ENCODE measurements at regions not wholly inside any gene's neighbourhood (a gene's known extent, or its start where the extent isn't known, plus 50 kb on each side); places are given as distances from the start of the nearest gene placed in this dataset.

- no peak overlapping the region for H3K9ac ChIP-seq (ENCODE audit: low read length)
- ChIA-PET POLR2A (no interaction called here), CTCF (no interaction called here), RAD21 (ENCODE audit: low non-redundant PET in 1 of 2, low total read pairs in 2 of 2, uncharacterized antibody in 2 of 2, unreplicated experiment in 2 of 2) (no interaction called here)
- H3K4me3 ChIP-seq (replicated peaks in 1 of 2; ENCODE audit: low read depth in 1 of 2, low read length in 2 of 2), result no peak overlapping the region
- no peaks in the 10 kb centered on the region for H3K27me3 ChIP-seq (ENCODE audit: insufficient read depth, low read length)
- H3K79me2 ChIP-seq (ENCODE audit: insufficient read depth, low read length), result no peaks in the 10 kb centered on the region
- no peak overlapping the region for H3K4me2 ChIP-seq (ENCODE audit: low read length)
- H3K36me3 ChIP-seq (ENCODE audit: control insufficient read depth in 1 of 2, insufficient read depth in 2 of 2, low read length in 2 of 2), result no peaks in the 10 kb centered on the region; a peak in 1 of 4 replicates
- no peak for TF ChIP-seq SP1 (IDR thresholded peaks at IDR 0.05; ENCODE audit: low read depth)
- BruUV-seq (replicated peaks), result no TSS peak
- peaks cover 0 to 2% of the 10 kb centered on the region in 2 experiments; a peak in 2 of 4 replicates for H3K9me3 ChIP-seq (ENCODE audit: control insufficient read depth in 1 of 2, insufficient read depth in 1 of 2, low read depth in 1 of 2, low read length in 2 of 2)
- no peak overlapping the region for H3K27ac ChIP-seq (ENCODE audit: low read depth, low read length)
- no peak overlapping the region for H2AFZ ChIP-seq (ENCODE audit: low read depth, low read length, poor library complexity, severe bottlenecking)
- H3K9me2 ChIP-seq (ENCODE audit: insufficient read depth), result no peaks in the 10 kb centered on the region
- no peaks in the 10 kb centered on the region for H3K4me1 ChIP-seq (ENCODE audit: control insufficient read depth in 1 of 2, insufficient read depth in 2 of 2, low read length in 2 of 2)
- H4K20me1 ChIP-seq (ENCODE audit: insufficient read depth), result no peaks in the 10 kb centered on the region
- ATAC-seq (no peak), DNase-seq (ENCODE audit: low read depth, low spot score) (no peak)
- intact Hi-C loops (cut with micrococcal nuclease), result no loop called here
These were observed 74.2 kb upstream of the L3MBTL4 start for GRCh38 chr18:6488956-6489355.

GRCh38 chr18:6489977-6490376, 75.3 kb upstream of the L3MBTL4 start:
- TF ChIP-seq ZFX (IDR thresholded peaks at IDR 0.05) (no peak), CTCF (IDR thresholded peaks at IDR 0.05 in 2 of 3, conservative IDR thresholded peaks at IDR 0.05 in 1 of 3; ENCODE audit: borderline replicate concordance in 1 of 3, insufficient read depth in 1 of 3, low read depth in 2 of 3, low read length in 2 of 3) (no peak), JUND (IDR thresholded peaks at IDR 0.05) (no peak), ZNF274 (IDR thresholded peaks at IDR 0.05; ENCODE audit: low read depth, low read length) (no peak), EGR1 (IDR thresholded peaks at IDR 0.05; ENCODE audit: low read depth) (no peak), EZH2 (IDR thresholded peaks at IDR 0.05) (no peak), ATF3 (IDR thresholded peaks at IDR 0.05) (no peak), ELF1 (IDR thresholded peaks at IDR 0.05; ENCODE audit: borderline replicate concordance, low read depth) (no peak), CEBPB (IDR thresholded peaks at IDR 0.05; ENCODE audit: low read depth) (no peak), REST (IDR thresholded peaks at IDR 0.05; ENCODE audit: low read depth) (no peak), ZBTB33 (IDR thresholded peaks at IDR 0.05; ENCODE audit: extremely low read depth, insufficient replicate concordance, low read length) (no peak), SP1 (IDR thresholded peaks at IDR 0.05; ENCODE audit: low read depth) (no peak), TCF7L2 (IDR thresholded peaks at IDR 0.05; ENCODE audit: borderline replicate concordance, extremely low read depth, insufficient read depth, insufficient read length) (no peak), FOSL1 (IDR thresholded peaks at IDR 0.05; ENCODE audit: low read depth) (no peak)
- intact Hi-C loops (cut with micrococcal nuclease), result no loop called here
- no peaks in the 10 kb centered on the region for H3K9me2 ChIP-seq (ENCODE audit: insufficient read depth)
- CTCF ChIA-PET, result no interaction called here
- RAD21 ChIA-PET (ENCODE audit: low non-redundant PET in 1 of 2, low total read pairs in 2 of 2, uncharacterized antibody in 2 of 2, unreplicated experiment in 2 of 2), result no interaction called here
- H3K9ac ChIP-seq (ENCODE audit: low read length), result no peak overlapping the region
- H2AFZ ChIP-seq (ENCODE audit: low read depth, low read length, poor library complexity, severe bottlenecking), result no peak overlapping the region
- H3K27ac ChIP-seq (ENCODE audit: low read depth, low read length), result no peak overlapping the region
- H3K36me3 ChIP-seq (ENCODE audit: control insufficient read depth in 1 of 2, insufficient read depth in 2 of 2, low read length in 2 of 2), result no peaks in the 10 kb centered on the region; a peak in 1 of 4 replicates
- peaks cover 0 to 2% of the 10 kb centered on the region in 2 experiments; a peak in 2 of 4 replicates for H3K9me3 ChIP-seq (ENCODE audit: control insufficient read depth in 1 of 2, insufficient read depth in 1 of 2, low read depth in 1 of 2, low read length in 2 of 2)
- no peaks in the 10 kb centered on the region for H3K27me3 ChIP-seq (ENCODE audit: insufficient read depth, low read length)
- no peak for ATAC-seq
- no peak overlapping the region for H3K4me3 ChIP-seq (replicated peaks in 1 of 2; ENCODE audit: low read depth in 1 of 2, low read length in 2 of 2)
- POLR2A ChIA-PET, result no interaction called here
- H3K79me2 ChIP-seq (ENCODE audit: insufficient read depth, low read length), result no peaks in the 10 kb centered on the region
- no peaks in the 10 kb centered on the region for H4K20me1 ChIP-seq (ENCODE audit: insufficient read depth)
- no peaks in the 10 kb centered on the region for H3K4me1 ChIP-seq (ENCODE audit: control insufficient read depth in 1 of 2, insufficient read depth in 2 of 2, low read length in 2 of 2)
- no peak overlapping the region for H3K4me2 ChIP-seq (ENCODE audit: low read length)
- DNase-seq (ENCODE audit: low read depth, low spot score), result no peak
- BruUV-seq (replicated peaks), result no TSS peak
